Lower leg skin (tissue), 4 donors: ENCODE measurements at regions not wholly inside any gene's neighbourhood (a gene's known extent, or its start where the extent isn't known, plus 50 kb on each side); places are given as distances from the start of the nearest gene placed in this dataset.
"Not testable (repeated sequence)": the region's sequence is repeated elsewhere in the genome, so short reads cannot be mapped to it uniquely, and the experiment has no call there.

Experiments used
- DNase-seq, 2 donors: peaks; one replicate each; pipeline ENCODE4 v3.0.0-alpha.2; 2019; ENCODE audit warnings: low spot score in 2 of 2
- H3K4me3 ChIP-seq: fragments of 200-600 bp; sonication (generic); 2 replicates; pipeline ENCODE4 v1.5.1; 2017; ENCODE audit warnings: mild to moderate bottlenecking, low read depth; ENCODE audit not compliant: poor library complexity, severe bottlenecking
- POLR2A ChIP-seq, 2 donors: fragments of 450-650 bp; IDR thresholded peaks; one replicate each; pipeline ENCODE4 v1.6.1; 2016 to 2017; ENCODE audit warnings: antibody characterized with exemption in 2 of 2, mild to moderate bottlenecking in 1 of 2, moderate library complexity in 1 of 2
- WGBS, 2 donors: methylation state at CpG; one replicate each; pipeline ENCODE4 v1.1.5; 2018; 5-methylcytosine and 5-hydroxymethylcytosine counted together
- intact Hi-C: fragments of 100-400 bp; cut with DNase I; formaldehyde crosslinking; loops from one replicate; pipeline ENCODE4 v1.15.0; 2023; ENCODE audit warnings: low total_unique reads
- TF ChIP-seq, protein P1 (sequence below), 3 donors: fragments of 450-650 bp; IDR thresholded peaks; one replicate each; pipeline ENCODE4 v1.5.1; 2016; ENCODE audit warnings: antibody characterized with exemption in 3 of 3, mild to moderate bottlenecking in 3 of 3, moderate library complexity in 2 of 3

DNA sequence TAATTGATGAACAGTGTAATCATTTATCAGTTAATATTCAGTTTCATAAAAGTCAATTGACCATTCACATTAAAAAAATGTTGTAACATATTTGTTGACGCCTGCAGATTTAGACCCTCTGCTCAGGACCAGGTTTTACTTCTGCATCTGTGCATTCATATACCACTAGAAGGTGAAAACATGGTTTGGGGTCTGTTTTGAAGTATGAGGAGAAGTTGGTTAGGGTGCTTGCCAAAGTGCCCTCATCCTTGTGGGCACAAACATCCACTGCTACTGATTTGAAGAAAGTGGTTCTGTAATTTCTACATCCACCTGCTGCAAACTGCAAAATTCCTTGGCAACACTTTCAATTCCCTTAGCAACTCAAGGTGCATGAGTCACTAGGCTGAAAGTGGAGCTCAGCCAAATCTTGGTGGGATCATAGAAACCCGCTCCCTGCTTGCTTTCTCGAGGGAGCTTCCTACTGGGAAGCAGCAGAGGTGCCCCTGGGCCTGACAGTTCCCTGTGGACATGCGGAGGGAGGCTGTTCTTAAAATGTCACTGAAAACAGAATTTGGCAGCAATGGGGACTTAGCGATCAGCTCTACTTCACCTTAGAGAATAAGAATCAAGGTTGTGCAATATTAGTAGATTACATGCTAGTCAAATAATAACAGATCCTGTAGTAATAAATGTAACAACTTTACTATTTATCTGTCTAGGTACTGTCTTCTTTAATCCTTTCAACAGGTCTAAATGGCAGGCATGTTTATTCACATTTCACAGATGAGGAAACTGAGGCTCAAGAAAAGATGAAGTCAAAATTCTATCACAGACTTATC, 301.0 kb upstream of the TBL1XR1 start:
- no peak for DNase-seq
- TF ChIP-seq, protein P1, sequence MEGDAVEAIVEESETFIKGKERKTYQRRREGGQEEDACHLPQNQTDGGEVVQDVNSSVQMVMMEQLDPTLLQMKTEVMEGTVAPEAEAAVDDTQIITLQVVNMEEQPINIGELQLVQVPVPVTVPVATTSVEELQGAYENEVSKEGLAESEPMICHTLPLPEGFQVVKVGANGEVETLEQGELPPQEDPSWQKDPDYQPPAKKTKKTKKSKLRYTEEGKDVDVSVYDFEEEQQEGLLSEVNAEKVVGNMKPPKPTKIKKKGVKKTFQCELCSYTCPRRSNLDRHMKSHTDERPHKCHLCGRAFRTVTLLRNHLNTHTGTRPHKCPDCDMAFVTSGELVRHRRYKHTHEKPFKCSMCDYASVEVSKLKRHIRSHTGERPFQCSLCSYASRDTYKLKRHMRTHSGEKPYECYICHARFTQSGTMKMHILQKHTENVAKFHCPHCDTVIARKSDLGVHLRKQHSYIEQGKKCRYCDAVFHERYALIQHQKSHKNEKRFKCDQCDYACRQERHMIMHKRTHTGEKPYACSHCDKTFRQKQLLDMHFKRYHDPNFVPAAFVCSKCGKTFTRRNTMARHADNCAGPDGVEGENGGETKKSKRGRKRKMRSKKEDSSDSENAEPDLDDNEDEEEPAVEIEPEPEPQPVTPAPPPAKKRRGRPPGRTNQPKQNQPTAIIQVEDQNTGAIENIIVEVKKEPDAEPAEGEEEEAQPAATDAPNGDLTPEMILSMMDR (IDR thresholded peaks at IDR 0.05) = no peak
- TF ChIP-seq POLR2A (IDR thresholded peaks at IDR 0.05) = no peak
- WGBS, 2 donors = 46 to 47% methylated on average over 5 of the region's 5 CpGs
- no peak overlapping the region for H3K4me3 ChIP-seq
- intact Hi-C loops = no loop called here

GRCh38 chr3:177499039-177499438, 301.8 kb upstream of the TBL1XR1 start:
- H3K4me3 ChIP-seq, DNase-seq, intact Hi-C loops: not testable (repeated sequence)
- WGBS, 2 donors = 89 to 97% methylated on average over 2 of the region's 2 CpGs

DNA sequence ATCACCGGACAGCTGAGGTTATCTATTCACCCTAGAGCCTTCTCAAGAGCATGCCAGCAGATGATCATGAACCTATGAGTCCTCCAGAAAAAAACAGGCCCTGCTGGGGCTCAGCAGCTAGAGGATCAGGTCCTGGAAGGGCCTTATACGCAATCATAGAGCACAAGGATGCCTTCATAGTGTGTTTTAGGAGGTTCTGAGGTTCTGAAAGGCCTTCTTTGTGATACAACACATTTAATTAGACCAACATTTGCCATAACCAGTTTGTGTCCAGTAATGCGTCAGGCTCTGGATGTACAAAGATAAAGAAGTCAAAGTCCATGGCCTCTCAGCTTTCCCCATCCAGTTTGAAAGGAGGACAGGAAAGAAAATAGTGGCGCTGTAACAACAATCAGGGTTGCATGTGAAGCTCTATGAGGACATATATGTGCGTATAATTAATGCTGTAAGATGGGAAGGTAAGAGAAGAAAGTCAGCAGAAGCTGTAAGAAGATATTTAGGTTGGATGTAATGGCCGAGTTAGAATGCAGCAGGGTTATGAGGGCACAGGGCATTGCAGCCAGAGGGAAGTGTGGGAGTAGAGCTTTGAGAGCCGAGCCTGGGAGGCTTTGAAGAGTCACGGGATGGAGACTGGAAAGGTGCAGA, 302.6 kb upstream of the TBL1XR1 start:
- TF ChIP-seq, protein P1 (IDR thresholded peaks at IDR 0.05) = no peak
- no peak for TF ChIP-seq POLR2A (IDR thresholded peaks at IDR 0.05)
- no peak overlapping the region for H3K4me3 ChIP-seq
- 94 to 96% methylated on average over 8 of the region's 8 CpGs for WGBS, 2 donors
- DNase-seq = no peak
- intact Hi-C loops = no loop called here

- intact Hi-C loops = no loop called here
- TF ChIP-seq, protein P1 (IDR thresholded peaks at IDR 0.05) = no peak
- TF ChIP-seq POLR2A (IDR thresholded peaks at IDR 0.05) = no peak
- no peak for DNase-seq
- H3K4me3 ChIP-seq = no peak overlapping the region
- WGBS, 2 donors = 72 to 79% methylated on average over 2 of the region's 2 CpGs
Observed at GRCh38 chr3:177510693-177511216, 313.5 kb upstream of the TBL1XR1 start.

DNA sequence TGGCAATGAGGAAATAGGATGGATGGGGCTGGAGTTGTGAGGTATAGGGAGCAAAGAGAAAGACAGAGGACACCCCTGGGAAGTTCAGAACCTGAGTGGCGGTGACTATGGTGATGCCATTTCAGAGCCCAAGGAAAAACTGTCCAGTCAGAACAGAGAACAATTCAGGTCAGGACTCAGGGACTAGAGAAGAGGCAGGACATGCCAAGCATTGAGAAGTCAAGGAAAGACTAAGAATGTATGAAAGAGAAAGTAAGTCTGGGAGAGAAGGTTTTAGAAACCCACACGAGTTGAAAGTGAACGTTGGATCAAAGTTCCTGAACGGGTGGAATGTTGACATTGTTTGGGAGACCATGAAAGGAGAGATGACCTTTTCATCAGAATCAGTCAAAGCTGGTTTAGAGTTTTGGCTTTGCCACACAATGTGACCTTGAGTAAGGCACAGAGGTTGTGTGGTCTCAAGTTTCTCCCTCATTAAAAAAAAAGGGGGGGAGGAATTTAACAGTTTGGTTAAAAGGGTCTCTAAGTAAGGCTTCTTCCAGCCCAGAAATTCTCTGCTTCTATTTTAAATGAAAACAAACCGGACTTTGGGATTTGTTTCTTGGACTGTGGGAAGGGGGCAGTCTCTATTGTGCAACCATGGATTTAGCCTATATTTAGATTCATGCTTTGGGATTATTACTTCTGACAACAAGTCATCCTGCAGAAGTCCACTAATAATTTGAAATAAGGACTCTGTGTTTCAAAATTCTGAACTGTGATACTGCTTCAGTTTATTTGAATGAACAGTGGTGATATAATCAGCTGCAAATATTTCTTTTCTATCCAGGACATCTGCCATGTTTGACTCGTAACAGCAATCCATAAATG, 315.9 kb upstream of the TBL1XR1 start:
- H3K4me3 ChIP-seq = no peak overlapping the region

More for the DNA sequence above, 315.9 kb upstream of the TBL1XR1 start:
- DNase-seq = no peak
- intact Hi-C loops = no loop called here
- WGBS, 2 donors = 71 to 76% methylated on average over 6 of the region's 6 CpGs
- TF ChIP-seq, protein P1 (IDR thresholded peaks at IDR 0.05) = no peak
- no peak for TF ChIP-seq POLR2A (IDR thresholded peaks at IDR 0.05)
